GM13976 (cell line): ENCODE measurements at regions not wholly inside any gene's neighbourhood (a gene's known extent, or its start where the extent isn't known, plus 50 kb on each side); places are given as distances from the start of the nearest gene placed in this dataset.

ENCODE experiments used
- DNase-seq: peaks from one replicate; pipeline ENCODE4 v3.0.0; 2012; ENCODE audit warnings: low spot score
- in situ Hi-C: fragments of 300-500 bp; cut with MboI; formaldehyde crosslinking; loops from one replicate; pipeline ENCODE4 v1.12.0; 2022; ENCODE audit warnings: low sequenced_read_pairs, mixed read lengths, inconsistent platforms; ENCODE audit not compliant: unreplicated experiment
- TF ChIP-seq, protein P1 (sequence below): IDR thresholded peaks from 2 replicates; pipeline ENCODE4 v1.5.1; 2012; ENCODE audit warnings: borderline replicate concordance, mild to moderate bottlenecking; ENCODE audit not compliant: insufficient read depth; ENCODE audit errors: extremely low read depth, missing control alignments, control extremely low read depth

DNA sequence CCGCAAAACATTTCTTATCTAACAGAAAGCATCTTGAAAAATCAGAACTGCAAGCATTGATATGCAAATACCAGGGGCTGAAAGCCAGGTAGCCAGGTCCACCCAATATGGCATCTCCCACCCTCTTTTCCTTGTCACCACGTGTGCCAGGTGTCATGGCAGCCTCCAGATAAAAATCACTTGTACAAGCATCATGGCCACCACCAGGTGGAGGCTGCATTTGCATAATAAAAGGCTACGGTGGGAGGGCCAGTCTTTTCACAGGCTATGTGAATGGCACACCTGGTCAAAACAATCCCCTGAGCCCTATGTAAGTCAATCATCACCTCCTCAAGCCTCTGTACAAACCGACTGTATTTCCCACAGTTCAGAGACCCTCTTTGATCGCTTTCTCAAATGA is 1233.1 kb upstream of the ALCAM start:
- in situ Hi-C loops = no loop called here
- TF ChIP-seq, protein P1, sequence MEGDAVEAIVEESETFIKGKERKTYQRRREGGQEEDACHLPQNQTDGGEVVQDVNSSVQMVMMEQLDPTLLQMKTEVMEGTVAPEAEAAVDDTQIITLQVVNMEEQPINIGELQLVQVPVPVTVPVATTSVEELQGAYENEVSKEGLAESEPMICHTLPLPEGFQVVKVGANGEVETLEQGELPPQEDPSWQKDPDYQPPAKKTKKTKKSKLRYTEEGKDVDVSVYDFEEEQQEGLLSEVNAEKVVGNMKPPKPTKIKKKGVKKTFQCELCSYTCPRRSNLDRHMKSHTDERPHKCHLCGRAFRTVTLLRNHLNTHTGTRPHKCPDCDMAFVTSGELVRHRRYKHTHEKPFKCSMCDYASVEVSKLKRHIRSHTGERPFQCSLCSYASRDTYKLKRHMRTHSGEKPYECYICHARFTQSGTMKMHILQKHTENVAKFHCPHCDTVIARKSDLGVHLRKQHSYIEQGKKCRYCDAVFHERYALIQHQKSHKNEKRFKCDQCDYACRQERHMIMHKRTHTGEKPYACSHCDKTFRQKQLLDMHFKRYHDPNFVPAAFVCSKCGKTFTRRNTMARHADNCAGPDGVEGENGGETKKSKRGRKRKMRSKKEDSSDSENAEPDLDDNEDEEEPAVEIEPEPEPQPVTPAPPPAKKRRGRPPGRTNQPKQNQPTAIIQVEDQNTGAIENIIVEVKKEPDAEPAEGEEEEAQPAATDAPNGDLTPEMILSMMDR = no peak
- DNase-seq = no peak

DNA sequence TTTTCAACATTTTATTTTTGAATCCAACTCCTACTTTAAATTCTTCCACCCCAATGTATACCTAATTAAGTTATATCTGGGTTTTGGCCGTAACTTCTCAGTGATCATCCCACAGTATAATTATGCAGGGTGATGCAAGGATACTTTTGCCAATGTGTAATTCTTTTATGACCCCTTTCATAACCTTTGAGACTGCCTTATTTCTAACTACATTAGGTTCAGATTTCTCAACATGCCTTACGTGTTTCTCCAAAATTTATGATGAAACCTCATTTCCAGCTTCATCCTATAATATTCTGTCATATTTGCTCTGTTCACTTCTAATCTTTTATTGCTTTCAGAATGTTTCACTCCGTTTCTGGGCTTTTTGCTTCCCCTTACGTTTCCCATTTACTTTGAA is 1229.6 kb upstream of the ALCAM start:
- TF ChIP-seq, protein P1 = no peak
- in situ Hi-C loops = no loop called here
- no peak for DNase-seq

DNA sequence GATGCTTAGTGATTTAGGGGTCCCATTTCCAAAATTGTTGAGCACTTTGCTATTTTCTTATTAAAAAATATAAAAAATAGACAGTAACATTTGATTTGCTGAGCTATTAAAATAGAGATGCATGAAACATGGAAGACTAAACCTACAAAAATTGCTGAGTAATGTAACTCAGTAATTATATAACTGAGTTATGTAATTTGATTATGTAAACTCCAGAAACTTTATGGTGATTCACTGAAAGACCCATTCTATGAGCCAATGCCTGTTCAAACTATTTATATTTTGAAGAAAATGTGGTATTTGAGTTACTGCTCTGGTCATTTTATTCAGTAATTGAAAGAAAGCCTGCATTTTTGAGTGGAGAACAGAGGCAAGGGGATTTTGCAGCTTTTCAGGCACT is 1221.5 kb upstream of the ALCAM start:
- TF ChIP-seq, protein P1 = no peak
- in situ Hi-C loops = no loop called here
- no peak for DNase-seq

DNA sequence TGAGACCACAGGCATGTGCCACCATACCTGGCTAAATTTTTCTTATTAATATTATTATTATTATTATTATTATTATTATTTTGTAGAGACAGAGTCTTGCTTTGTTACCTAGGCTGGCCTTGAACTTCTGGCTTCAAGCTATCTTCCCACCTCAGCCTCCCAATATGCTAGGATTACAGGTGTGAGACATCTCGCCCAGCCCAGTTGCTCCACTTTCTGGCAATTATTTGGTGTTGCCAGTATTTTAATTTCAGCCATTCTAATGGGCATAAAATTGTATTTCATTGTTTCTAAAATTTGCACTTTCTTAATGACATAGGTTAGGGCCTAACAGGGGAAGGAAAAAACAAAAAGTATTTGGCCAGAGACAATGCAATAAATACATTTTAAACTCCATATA is 1217.6 kb upstream of the ALCAM start:
- in situ Hi-C loops = no loop called here
- TF ChIP-seq, protein P1 = no peak
- no peak for DNase-seq

DNA sequence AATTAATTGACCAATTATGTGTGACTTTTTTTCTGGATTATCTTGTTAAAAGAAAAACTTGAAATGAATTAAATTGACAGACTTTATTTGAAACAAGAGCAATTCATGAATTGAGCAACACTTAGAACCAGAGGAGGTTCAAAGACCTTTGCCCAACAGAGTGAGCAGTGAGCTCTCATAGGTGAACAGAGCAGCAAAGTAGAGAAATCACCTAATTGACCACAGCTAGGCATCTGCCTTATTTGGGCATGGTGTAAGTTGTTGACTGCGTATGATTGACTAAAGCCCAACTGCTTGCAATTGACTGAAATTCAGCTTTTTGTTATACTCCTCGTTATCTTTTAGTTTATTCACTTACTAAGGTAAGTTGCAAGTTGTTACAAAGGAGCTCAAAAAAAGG is 1216.0 kb upstream of the ALCAM start:
- DNase-seq = no peak
- TF ChIP-seq, protein P1 = no peak
- in situ Hi-C loops = no loop called here

DNA sequence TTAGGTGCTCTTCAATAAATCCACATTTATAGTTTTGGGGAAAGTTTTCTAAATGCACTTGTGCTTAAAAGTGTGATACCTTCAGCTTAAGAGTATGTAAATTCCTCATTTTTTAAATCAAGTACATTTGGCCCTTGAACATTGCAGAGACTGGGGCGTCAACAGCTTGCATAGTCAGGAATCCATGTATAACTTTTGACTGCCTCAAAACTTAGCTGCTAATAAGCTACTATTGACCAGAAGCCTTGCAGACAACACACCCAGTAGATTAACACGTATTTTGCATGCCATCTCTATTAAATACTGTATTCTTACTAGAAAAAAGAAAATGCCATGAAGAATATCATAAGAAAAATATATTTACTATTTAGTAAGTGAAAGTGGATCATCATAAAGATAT is 1211.8 kb upstream of the ALCAM start:
- TF ChIP-seq, protein P1 = no peak
- no peak for DNase-seq
- in situ Hi-C loops = no loop called here

DNA sequence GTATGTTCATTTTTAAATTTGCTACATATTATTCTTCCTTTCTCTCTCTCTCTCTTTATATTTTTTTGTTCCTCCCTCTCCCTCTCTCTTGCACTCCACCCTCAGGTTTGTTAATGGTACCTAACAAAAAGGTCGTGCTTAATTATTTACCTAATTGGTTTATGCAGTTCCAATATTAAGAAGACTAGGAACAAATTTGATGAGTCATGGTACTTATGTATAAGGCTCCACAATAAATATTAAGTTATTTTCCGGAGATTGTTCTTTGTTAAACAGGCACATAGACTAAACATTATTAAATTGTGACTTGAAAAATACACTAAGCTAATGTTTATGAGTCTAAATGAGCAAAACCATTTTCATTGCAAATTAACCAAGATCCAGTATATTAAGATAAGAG is 1200.8 kb upstream of the ALCAM start:
- TF ChIP-seq, protein P1 = no peak
- no peak for DNase-seq
- in situ Hi-C loops = no loop called here
